HepG2 (cell line): ENCODE measurements at regions not wholly inside any gene's neighbourhood (a gene's known extent, or its start where the extent isn't known, plus 50 kb on each side); places are given as distances from the start of the nearest gene placed in this dataset.

Experiments used
- ATAC-seq: fragments of 200-7000 bp; cut with Tn5 transposase; 3 replicates; pipeline ENCODE4 v1.9.1; 2020; ENCODE audit warnings: mild to moderate bottlenecking, moderate library complexity
- BruUV-seq: library from RNA; stranded (reverse); fragments of 400-500 nt; replicated peaks from 2 replicates; lab custom pipeline; 2021; lab: Mats Ljungman, UMichigan
- CTCF ChIA-PET: fragments of 300-600 bp; formaldehyde crosslinking; extraction: SDS; loops from one replicate; lab custom pipeline; 2021; ENCODE audit warnings: low total read pairs, inconsistent platforms, low intra/inter-chr PET ratio; lab: Yijun Ruan, JAX
- POLR2A ChIA-PET: fragments of 350-600 bp; sonication (Branson Sonifier 250); formaldehyde crosslinking; loops from one replicate; lab custom pipeline; 2020; ENCODE audit warnings: antibody characterized with exemption, inconsistent platforms; lab: Yijun Ruan, JAX
- DNase-seq: peaks from one replicate; pipeline ENCODE4 v3.0.0-alpha.2; 2015; ENCODE audit warnings: low spot score
- FAIRE-seq: peaks from 3 replicates; lab custom pipeline; 2011; peaks lifted over from hg19 to GRCh38; lab: Jason Lieb, UNC
- H2AFZ ChIP-seq: one replicate; pipeline ENCODE4 v1.6.1; 2011; ENCODE audit warnings: low read length, inconsistent platforms
- H3K27ac ChIP-seq: fragments of 300-600 bp; 3 replicates; pipeline ENCODE4 v1.8.0; 2011; ENCODE audit warnings: mixed run types, mild to moderate bottlenecking, mixed read lengths, low read length, inconsistent platforms; ENCODE audit not compliant: insufficient read depth; ENCODE audit errors: extremely low read length
- H3K27me3 ChIP-seq, 2 experiments: fragments of 200-600 bp in 1 of 2; 2 replicates in 1 of 2; 3 replicates in 1 of 2; pipeline versions ENCODE4 v1.6.0 to v1.8.0; 2011; ENCODE audit warnings: low read length in 2 of 2, mild to moderate bottlenecking in 2 of 2, moderate library complexity in 2 of 2, inconsistent platforms in 1 of 2; ENCODE audit not compliant: insufficient read depth in 2 of 2, control insufficient read depth in 1 of 2
- H3K36me3 ChIP-seq, 2 experiments: fragments of 200-600 bp in 1 of 2; replicated peaks in 1 of 2; 2 replicates in 1 of 2; 3 replicates in 1 of 2; pipeline versions ENCODE4 v1.5.1 to v1.8.0; 2011; ENCODE audit warnings: low read length in 2 of 2, inconsistent platforms in 1 of 2; ENCODE audit not compliant: insufficient read depth in 2 of 2, control insufficient read depth in 1 of 2
- H3K4me1 ChIP-seq: 2 replicates; pipeline ENCODE4 v1.5.1; 2012; ENCODE audit warnings: low read length, inconsistent platforms; ENCODE audit not compliant: insufficient read depth
- H3K4me2 ChIP-seq: 2 replicates; pipeline ENCODE4 v1.6.0; 2011; ENCODE audit warnings: low read depth, low read length, inconsistent platforms
- H3K4me3 ChIP-seq, 3 experiments: fragments of 200-600 bp in 1 of 3; sonication (generic), shearing (Covaris generic) in 1 of 3; replicated peaks in 1 of 3; 2 replicates each; pipeline ENCODE4 v1.5.1; 2011 to 2016; ENCODE audit warnings: low read length in 3 of 3, inconsistent platforms in 2 of 3, low read depth in 2 of 3, mild to moderate bottlenecking in 2 of 3, control low read depth in 1 of 3, mixed read lengths in 1 of 3; ENCODE audit not compliant: insufficient read depth in 1 of 3
- H3K79me2 ChIP-seq: one replicate; pipeline ENCODE4 v1.6.1; 2011; ENCODE audit warnings: low read length, inconsistent platforms; ENCODE audit not compliant: insufficient read depth
- H3K9ac ChIP-seq: 2 replicates; pipeline ENCODE4 v1.6.0; 2011; ENCODE audit warnings: mild to moderate bottlenecking, low read depth, low read length, inconsistent platforms; ENCODE audit not compliant: insufficient read depth
- H3K9me3 ChIP-seq: 2 replicates; pipeline ENCODE4 v1.5.1; 2012; ENCODE audit warnings: mild to moderate bottlenecking, low read length
- H4K20me1 ChIP-seq: 2 replicates; pipeline ENCODE4 v1.6.0; 2011; ENCODE audit warnings: inconsistent platforms, mild to moderate bottlenecking, low read length, moderate library complexity; ENCODE audit not compliant: insufficient read depth
- AGO1 ChIP-seq: fragments of 200-400 bp; formaldehyde crosslinking; IDR thresholded peaks from 2 replicates; pipeline ENCODE4 v1.6.1; 2017; ENCODE audit warnings: mild to moderate bottlenecking, low read depth, low read length, moderate library complexity; ENCODE audit not compliant: poor library complexity, severe bottlenecking
- BCL3 ChIP-seq: sonication (generic); formaldehyde crosslinking; IDR thresholded peaks from 2 replicates; pipeline ENCODE4 v1.5.1; 2020; ENCODE audit warnings: mild to moderate bottlenecking, missing genetic modification reagents, moderate library complexity
- EHMT2 ChIP-seq: fragments of 200-600 bp; sonication (generic); IDR thresholded peaks from 2 replicates; pipeline ENCODE4 v1.7.0; 2017; ENCODE audit warnings: antibody characterized with exemption, low read depth, low read length, borderline replicate concordance
- FOXO1 ChIP-seq: sonication (generic); formaldehyde crosslinking; IDR thresholded peaks from 2 replicates; pipeline ENCODE4 v1.4.0; 2020; ENCODE audit warnings: missing genetic modification reagents
- HOXA5 ChIP-seq: sonication (generic); formaldehyde crosslinking; IDR thresholded peaks from 2 replicates; pipeline ENCODE4 v1.4.0; 2020; ENCODE audit warnings: missing genetic modification reagents
- JDP2 ChIP-seq: sonication (generic); formaldehyde crosslinking; IDR thresholded peaks from 2 replicates; pipeline ENCODE4 v1.8.1; 2022; ENCODE audit warnings: missing genetic modification reagents, borderline replicate concordance
- MBD4 ChIP-seq: IDR thresholded peaks from 2 replicates; pipeline ENCODE4 v1.6.1; 2012; ENCODE audit warnings: low read length, inconsistent platforms, borderline replicate concordance
- MYC ChIP-seq: sonication (generic); formaldehyde crosslinking; IDR thresholded peaks from 2 replicates; pipeline ENCODE4 v1.9.0; 2021; ENCODE audit warnings: missing genetic modification reagents, borderline replicate concordance
- NR1H2 ChIP-seq: sonication (generic); formaldehyde crosslinking; IDR thresholded peaks from 2 replicates; pipeline ENCODE4 v1.8.1; 2022; ENCODE audit warnings: low read depth, missing genetic modification reagents, borderline replicate concordance
- SATB2 ChIP-seq: sonication (generic); formaldehyde crosslinking; IDR thresholded peaks from 2 replicates; pipeline ENCODE4 v1.5.0; 2020; ENCODE audit warnings: missing genetic modification reagents
- TEF ChIP-seq: sonication (generic); formaldehyde crosslinking; IDR thresholded peaks from 2 replicates; pipeline ENCODE4 v1.5.0; 2020; ENCODE audit warnings: missing genetic modification reagents
- TP53 ChIP-seq: sonication (generic); formaldehyde crosslinking; conservative IDR thresholded peaks from 2 replicates; pipeline ENCODE4 v1.4.0; 2020; ENCODE audit warnings: missing genetic modification reagents
- ZBTB38 ChIP-seq: sonication (generic); formaldehyde crosslinking; IDR thresholded peaks from 2 replicates; pipeline ENCODE4 v1.5.1; 2020; ENCODE audit warnings: mild to moderate bottlenecking, missing genetic modification reagents
- ZGPAT ChIP-seq: IDR thresholded peaks from 2 replicates; pipeline ENCODE4 v1.6.1; 2016; ENCODE audit warnings: mild to moderate bottlenecking
- ZNF280B ChIP-seq: sonication (generic); formaldehyde crosslinking; IDR thresholded peaks from 2 replicates; pipeline ENCODE4 v1.5.0; 2020; ENCODE audit warnings: missing genetic modification reagents, mild to moderate bottlenecking, borderline replicate concordance
- ZNF282 ChIP-seq: fragments of 450-650 bp; IDR thresholded peaks from 2 replicates; pipeline ENCODE4 v1.6.1; 2018; ENCODE audit not compliant: partially characterized antibody
- ZNF292 ChIP-seq: sonication (generic); formaldehyde crosslinking; IDR thresholded peaks from 2 replicates; pipeline ENCODE4 v1.8.1; 2022; ENCODE audit warnings: mild to moderate bottlenecking, low read depth, missing genetic modification reagents, borderline replicate concordance
- ZNF30 ChIP-seq: sonication (generic); formaldehyde crosslinking; IDR thresholded peaks from 2 replicates; pipeline ENCODE4 v1.5.0; 2020; ENCODE audit warnings: mild to moderate bottlenecking, missing genetic modification reagents
- ZNF317 ChIP-seq: sonication (generic); formaldehyde crosslinking; IDR thresholded peaks from 2 replicates; pipeline ENCODE4 v1.5.0; 2020; ENCODE audit warnings: mild to moderate bottlenecking, missing genetic modification reagents
- WGBS: methylation state at CpG from one replicate; pipeline ENCODE4 v1.1.6; 2017; ENCODE audit warnings: low lambda C conversion rate; 5-methylcytosine and 5-hydroxymethylcytosine counted together
- in situ Hi-C: cut with HindIII; loops from 2 replicates; pipeline ENCODE4 v1.10.0; 2017; ENCODE audit warnings: low pct_unique_long_range_greater_than_20kb; ENCODE audit not compliant: extremely low pct_ligation_motif_present
- intact Hi-C: fragments of 100-400 bp; cut with micrococcal nuclease; formaldehyde crosslinking; loops from one replicate; pipeline ENCODE4 v1.10.0; 2022; ENCODE audit not compliant: unreplicated experiment

- TF ChIP-seq BCL3 (CRISPR knock-in tag), result no peak
- no peak for TF ChIP-seq ZNF317 (CRISPR knock-in tag)
- TF ChIP-seq TEF (CRISPR knock-in tag), result no peak
- no peak for TF ChIP-seq ZBTB38
- no peak for TF ChIP-seq EHMT2
- TF ChIP-seq HOXA5 (CRISPR knock-in tag), result no peak
Measured at GRCh38 chr17:65463242-65463641, 98.2 kb downstream of the AXIN2 start (continued).

- 56% methylated on average over 15 of the region's 15 CpGs for WGBS
- Histone ChIP-seq H4K20me1 (no peaks in the 10 kb centered on the region), H3K27ac (no peak overlapping the region), H3K79me2 (no peaks in the 10 kb centered on the region), H3K4me2 (no peak overlapping the region), H3K9me3 (no peaks in the 10 kb centered on the region), H3K36me3 (no peaks in the 10 kb centered on the region), H3K4me3 (no peak overlapping the region), H3K27me3 (peaks cover 6 to 34% of the 10 kb centered on the region in 2 experiments; a peak in 4 of 5 replicates), H2AFZ (no peak overlapping the region), H3K9ac (no peak overlapping the region), H3K4me1 (peaks cover 13% of the 10 kb centered on the region)
- in situ Hi-C loops, result no loop called here
- ChIA-PET CTCF (no interaction called here), POLR2A (no interaction called here)
- intact Hi-C loops, result loop anchor here (5.0 kb wide), 1 partner anchor 332 kb away; no protein-coding TSS in a partner anchor
- ATAC-seq (no peak), DNase-seq (no peak), FAIRE-seq (no peak)
- BruUV-seq, result no TSS peak
- TF ChIP-seq ZGPAT (CRISPR knock-in tag) (no peak), ZNF280B (no peak), ZNF282 (no peak), JDP2 (CRISPR knock-in tag) (no peak), AGO1 (no peak), MYC (CRISPR knock-in tag) (no peak), ZNF292 (CRISPR knock-in tag) (no peak), NR1H2 (CRISPR knock-in tag) (no peak), SATB2 (CRISPR knock-in tag) (no peak), MBD4 (no peak), ZNF30 (no peak), FOXO1 (CRISPR knock-in tag) (no peak), TP53 (CRISPR knock-in tag) (no peak)
Measured at GRCh38 chr17:65459677-65460347, 101.6 kb downstream of the AXIN2 start.
